Middle frontal gyrus (tissue), 1 donor: ENCODE measurements at regions not wholly inside any gene's neighbourhood (a gene's known extent, or its start where the extent isn't known, plus 50 kb on each side); places are given as distances from the start of the nearest gene placed in this dataset.

Experiments used
- DNase-seq: peaks from one replicate; pipeline ENCODE4 v3.0.0-alpha.2; 2015; ENCODE audit warnings: low spot score; ENCODE audit errors: extremely low spot score

DNA sequence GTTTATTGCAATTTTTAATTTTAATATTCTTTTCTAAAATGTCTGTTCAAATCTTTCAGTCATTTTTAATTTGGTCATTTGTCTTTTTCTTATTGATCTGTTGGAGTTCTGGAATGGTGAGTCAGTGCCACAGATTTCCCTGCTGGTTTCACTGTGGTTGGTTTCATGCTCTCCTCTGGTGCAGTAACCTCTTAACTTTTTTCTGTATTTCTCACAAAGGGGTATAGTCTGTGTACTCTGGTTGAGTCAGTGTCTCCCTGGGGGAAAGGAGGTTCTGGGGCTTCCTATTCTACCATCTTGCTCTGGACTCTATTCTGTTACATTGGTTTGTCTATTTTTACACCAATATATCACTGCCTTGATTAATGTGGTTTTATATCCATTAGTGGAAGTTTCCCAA, 178.8 kb downstream of the CSNK1G3 start:
- DNase-seq: no peak

DNA sequence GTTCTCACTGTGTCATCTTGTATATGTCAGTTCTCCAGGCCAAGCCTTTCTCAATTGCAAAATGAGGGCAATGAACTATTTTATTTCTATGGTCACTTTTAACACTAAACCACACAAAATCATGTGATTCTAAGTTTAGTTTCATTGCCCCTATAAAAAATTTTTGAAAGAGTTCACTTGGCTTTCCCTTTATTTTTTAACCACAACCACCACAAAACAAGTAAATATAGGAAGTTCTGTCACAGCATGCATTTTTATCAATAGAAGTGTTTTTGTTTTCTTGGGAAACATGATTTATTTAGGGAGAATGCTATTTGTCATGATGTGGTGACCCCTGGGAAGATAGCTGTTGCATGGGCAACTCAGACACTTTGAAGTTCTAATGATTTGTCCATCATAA, 169.1 kb downstream of the CSNK1G3 start:
- no peak for DNase-seq

DNA sequence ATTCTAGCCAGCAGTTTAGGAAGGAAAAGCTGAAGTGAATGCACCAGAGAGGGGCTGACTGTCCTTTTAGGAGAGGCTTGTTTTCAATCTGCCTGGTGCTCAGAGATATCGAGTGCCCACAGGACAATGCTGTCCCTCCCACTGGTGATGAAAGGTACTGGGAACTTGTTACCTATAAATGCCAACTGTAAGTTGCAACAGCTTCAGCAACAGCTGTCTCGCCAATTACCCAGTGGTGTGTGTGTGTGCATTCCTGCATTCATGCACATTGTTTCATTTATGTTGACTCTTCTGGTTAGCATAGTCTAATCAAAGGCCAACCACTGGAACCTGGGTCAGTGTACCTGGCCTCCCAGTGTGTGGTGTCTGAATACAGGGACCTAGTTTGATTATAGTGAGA, 161.1 kb downstream of the CSNK1G3 start:
- no peak for DNase-seq

DNA sequence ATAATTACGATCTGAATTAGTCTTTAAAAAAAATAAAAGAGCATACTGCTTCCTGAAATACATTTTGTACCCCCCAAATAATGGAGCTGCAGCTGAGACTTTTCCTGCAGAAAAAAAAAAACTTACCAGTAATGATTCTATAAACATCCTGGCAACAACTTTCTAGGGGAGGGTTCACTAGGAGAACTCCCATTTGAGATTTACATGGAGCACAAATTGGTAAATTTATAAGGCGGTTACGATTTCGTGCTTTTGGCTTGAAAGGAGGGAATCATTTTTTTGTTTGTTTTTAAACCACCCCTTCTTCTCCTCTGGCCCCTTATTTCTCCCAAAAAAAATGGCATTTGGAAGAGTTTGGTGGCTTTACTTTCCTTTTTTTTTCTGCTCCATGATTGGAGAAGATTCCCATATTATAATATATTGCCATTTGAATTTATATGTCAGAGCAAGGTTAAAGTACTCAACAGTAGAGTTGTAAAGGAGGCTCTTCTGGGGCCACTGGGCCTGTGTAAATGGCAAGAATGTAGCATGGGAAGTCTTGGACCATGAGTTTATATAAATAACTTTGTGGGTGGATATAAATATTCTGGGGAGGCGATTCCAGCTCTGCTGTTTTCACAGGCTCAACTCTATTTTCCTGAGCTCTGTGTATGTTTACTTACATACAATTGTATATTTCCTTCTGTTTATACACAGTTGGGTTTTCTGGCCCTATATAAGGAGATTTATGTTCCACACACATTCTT, 159.9 kb downstream of the CSNK1G3 start:
- DNase-seq: no peak

DNA sequence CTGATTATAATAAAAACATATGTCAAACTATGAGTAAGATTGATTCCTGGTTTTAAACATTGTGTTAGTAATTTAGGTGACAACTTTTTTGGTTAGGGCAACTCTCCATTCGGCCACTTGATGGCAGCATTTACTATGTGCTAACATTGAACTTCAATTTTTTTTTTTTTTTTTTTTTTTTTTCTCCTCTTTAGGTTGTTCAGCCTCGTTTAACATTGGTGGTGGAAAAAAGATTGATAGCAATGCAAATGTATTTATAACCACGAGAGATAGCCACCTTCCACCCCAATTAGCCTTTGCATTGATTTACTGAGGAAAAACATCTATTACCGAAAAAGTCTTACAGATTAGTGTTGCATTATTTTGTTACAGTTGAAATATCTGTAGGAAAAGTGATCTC, 159.1 kb downstream of the CSNK1G3 start:
- DNase-seq: peak; percentile 27
